Neural cell (in vitro differentiated cells): ENCODE measurements at regions not wholly inside any gene's neighbourhood (a gene's known extent, or its start where the extent isn't known, plus 50 kb on each side); places are given as distances from the start of the nearest gene placed in this dataset.

Experiments
- H2AFZ ChIP-seq: fragments of 200-600, 300-800 bp; sonication (generic), shearing (Covaris generic); 2 replicates; pipeline ENCODE4 v1.6.0; 2014; ENCODE audit warnings: low read depth, mild to moderate bottlenecking, antibody characterized with exemption, low read length, moderate library complexity
- H3F3A ChIP-seq: fragments of 200-600 bp; shearing (Covaris generic); 2 replicates; pipeline ENCODE4 v1.6.1; 2016; ENCODE audit warnings: mild to moderate bottlenecking, moderate library complexity, mixed read lengths, antibody characterized with exemption, low read length; ENCODE audit not compliant: insufficient read depth, poor library complexity, severe bottlenecking
- H3K27ac ChIP-seq: fragments of 200-600, 300-800 bp; sonication (generic), shearing (Covaris generic); 2 replicates; pipeline ENCODE4 v1.5.1; 2014; ENCODE audit warnings: mild to moderate bottlenecking, low read length, moderate library complexity
- H3K27me3 ChIP-seq: fragments of 300-800, 200-600 bp; sonication (generic), shearing (Covaris generic); 2 replicates; pipeline ENCODE4 v1.6.0; 2014; ENCODE audit warnings: mild to moderate bottlenecking, low read depth, low read length, moderate library complexity; ENCODE audit not compliant: insufficient read depth
- H3K36me3 ChIP-seq: fragments of 300-800, 200-600 bp; sonication (generic), shearing (Covaris generic); 2 replicates; pipeline ENCODE4 v1.5.1; 2014; ENCODE audit warnings: mild to moderate bottlenecking, antibody characterized with exemption, low read length, moderate library complexity; ENCODE audit not compliant: insufficient read depth
- H3K4me2 ChIP-seq: fragments of 300-800, 200-600 bp; sonication (generic), shearing (Covaris generic); 2 replicates; pipeline ENCODE4 v1.6.0; 2014; ENCODE audit warnings: mild to moderate bottlenecking, low read length
- H3K4me3 ChIP-seq: fragments of 300-800, 200-600 bp; sonication (generic), shearing (Covaris generic); 2 replicates; pipeline ENCODE4 v1.5.1; 2014; ENCODE audit warnings: mild to moderate bottlenecking, low read length, moderate library complexity
- H3K79me2 ChIP-seq: fragments of 200-600 bp; shearing (Covaris generic); replicated peaks from 2 replicates; pipeline ENCODE4 v1.6.0; 2014; ENCODE audit warnings: mild to moderate bottlenecking, low read length, moderate library complexity; ENCODE audit not compliant: insufficient read depth
- H3K9ac ChIP-seq: fragments of 300-800, 200-600 bp; sonication (generic), shearing (Covaris generic); 2 replicates; pipeline ENCODE4 v1.6.1; 2016; ENCODE audit warnings: mild to moderate bottlenecking, low read length, mixed read lengths
- H3K9me2 ChIP-seq: fragments of 200-600 bp; shearing (Covaris generic); 2 replicates; pipeline ENCODE4 v1.6.1; 2016; ENCODE audit warnings: mild to moderate bottlenecking, low read length, mixed read lengths; ENCODE audit not compliant: insufficient read depth
- H3K9me3 ChIP-seq: fragments of 200-600, 300-800 bp; sonication (generic), shearing (Covaris generic); 2 replicates; pipeline ENCODE4 v1.6.1; 2016; ENCODE audit warnings: mild to moderate bottlenecking, mixed run types, low read length, moderate library complexity, mixed read lengths
- H4K20me1 ChIP-seq: fragments of 200-600 bp; shearing (Covaris generic); 2 replicates; pipeline ENCODE4 v1.6.1; 2016; ENCODE audit warnings: mild to moderate bottlenecking, mixed run types; ENCODE audit not compliant: insufficient read depth
- EP300 ChIP-seq: fragments of 450-650 bp; conservative IDR thresholded peaks from 2 replicates; pipeline ENCODE4 v1.6.1; 2014; ENCODE audit warnings: antibody characterized with exemption, mild to moderate bottlenecking, moderate library complexity; ENCODE audit not compliant: poor library complexity, severe bottlenecking
- EZH2 ChIP-seq: fragments of 200-600, 300-800 bp; shearing (Covaris generic), sonication (generic); IDR thresholded peaks from 2 replicates; pipeline ENCODE4 v1.6.1; 2014; ENCODE audit warnings: antibody characterized with exemption, low read length, borderline replicate concordance, mild to moderate bottlenecking; ENCODE audit not compliant: insufficient read depth, poor library complexity, severe bottlenecking
- MXI1 ChIP-seq: fragments of 450-650 bp; conservative IDR thresholded peaks from 2 replicates; pipeline ENCODE4 v1.6.1; 2014; ENCODE audit warnings: antibody characterized with exemption, mild to moderate bottlenecking; ENCODE audit not compliant: poor library complexity, severe bottlenecking
- POLR2AphosphoS5 ChIP-seq: IDR thresholded peaks from 2 replicates; pipeline ENCODE4 v1.6.1; 2012
- RAD21 ChIP-seq: fragments of 450-650 bp; conservative IDR thresholded peaks from 2 replicates; pipeline ENCODE4 v1.6.1; 2014; ENCODE audit warnings: antibody characterized with exemption, mild to moderate bottlenecking, moderate library complexity
- SMC3 ChIP-seq: fragments of 450-650 bp; conservative IDR thresholded peaks from 2 replicates; pipeline ENCODE4 v1.6.1; 2014; ENCODE audit warnings: antibody characterized with exemption, mild to moderate bottlenecking, moderate library complexity; ENCODE audit not compliant: poor library complexity
- TAF1 ChIP-seq: IDR thresholded peaks from 2 replicates; pipeline ENCODE4 v1.6.1; 2012; ENCODE audit warnings: low read depth
- TF ChIP-seq, protein P1 (sequence below): fragments of 450-650 bp; IDR thresholded peaks from 2 replicates; pipeline ENCODE4 v1.5.1; 2014; ENCODE audit warnings: antibody characterized with exemption, mild to moderate bottlenecking, moderate library complexity; ENCODE audit not compliant: poor library complexity, severe bottlenecking
- TF ChIP-seq, protein P2 (sequence below): IDR thresholded peaks from 2 replicates; pipeline ENCODE4 v1.6.1; 2012; ENCODE audit warnings: borderline replicate concordance

DNA sequence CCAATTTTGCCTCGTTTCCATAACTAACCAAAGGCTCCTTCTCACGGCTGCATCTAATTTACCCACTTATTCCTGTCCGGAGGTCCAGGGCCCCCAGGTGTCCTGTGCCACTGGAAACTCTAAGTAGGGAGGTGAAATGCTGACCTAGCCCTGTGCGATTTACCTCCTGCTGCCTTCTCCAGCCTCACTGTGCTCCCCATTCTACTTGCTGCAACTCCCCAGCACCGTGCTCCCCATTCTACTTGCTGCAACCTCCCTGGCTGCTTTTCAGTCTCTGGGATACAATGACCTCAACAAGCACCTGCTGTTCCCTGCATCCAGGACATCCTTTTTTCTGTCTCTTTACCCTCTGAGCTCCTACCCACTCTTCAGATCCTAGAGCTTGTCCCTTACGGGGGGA lies 254.7 kb upstream of the PROK2 start:
- no peak for TF ChIP-seq MXI1
- TF ChIP-seq EZH2 = no peak
- TF ChIP-seq, protein P1, sequence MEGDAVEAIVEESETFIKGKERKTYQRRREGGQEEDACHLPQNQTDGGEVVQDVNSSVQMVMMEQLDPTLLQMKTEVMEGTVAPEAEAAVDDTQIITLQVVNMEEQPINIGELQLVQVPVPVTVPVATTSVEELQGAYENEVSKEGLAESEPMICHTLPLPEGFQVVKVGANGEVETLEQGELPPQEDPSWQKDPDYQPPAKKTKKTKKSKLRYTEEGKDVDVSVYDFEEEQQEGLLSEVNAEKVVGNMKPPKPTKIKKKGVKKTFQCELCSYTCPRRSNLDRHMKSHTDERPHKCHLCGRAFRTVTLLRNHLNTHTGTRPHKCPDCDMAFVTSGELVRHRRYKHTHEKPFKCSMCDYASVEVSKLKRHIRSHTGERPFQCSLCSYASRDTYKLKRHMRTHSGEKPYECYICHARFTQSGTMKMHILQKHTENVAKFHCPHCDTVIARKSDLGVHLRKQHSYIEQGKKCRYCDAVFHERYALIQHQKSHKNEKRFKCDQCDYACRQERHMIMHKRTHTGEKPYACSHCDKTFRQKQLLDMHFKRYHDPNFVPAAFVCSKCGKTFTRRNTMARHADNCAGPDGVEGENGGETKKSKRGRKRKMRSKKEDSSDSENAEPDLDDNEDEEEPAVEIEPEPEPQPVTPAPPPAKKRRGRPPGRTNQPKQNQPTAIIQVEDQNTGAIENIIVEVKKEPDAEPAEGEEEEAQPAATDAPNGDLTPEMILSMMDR = no peak
- TF ChIP-seq, protein P2, sequence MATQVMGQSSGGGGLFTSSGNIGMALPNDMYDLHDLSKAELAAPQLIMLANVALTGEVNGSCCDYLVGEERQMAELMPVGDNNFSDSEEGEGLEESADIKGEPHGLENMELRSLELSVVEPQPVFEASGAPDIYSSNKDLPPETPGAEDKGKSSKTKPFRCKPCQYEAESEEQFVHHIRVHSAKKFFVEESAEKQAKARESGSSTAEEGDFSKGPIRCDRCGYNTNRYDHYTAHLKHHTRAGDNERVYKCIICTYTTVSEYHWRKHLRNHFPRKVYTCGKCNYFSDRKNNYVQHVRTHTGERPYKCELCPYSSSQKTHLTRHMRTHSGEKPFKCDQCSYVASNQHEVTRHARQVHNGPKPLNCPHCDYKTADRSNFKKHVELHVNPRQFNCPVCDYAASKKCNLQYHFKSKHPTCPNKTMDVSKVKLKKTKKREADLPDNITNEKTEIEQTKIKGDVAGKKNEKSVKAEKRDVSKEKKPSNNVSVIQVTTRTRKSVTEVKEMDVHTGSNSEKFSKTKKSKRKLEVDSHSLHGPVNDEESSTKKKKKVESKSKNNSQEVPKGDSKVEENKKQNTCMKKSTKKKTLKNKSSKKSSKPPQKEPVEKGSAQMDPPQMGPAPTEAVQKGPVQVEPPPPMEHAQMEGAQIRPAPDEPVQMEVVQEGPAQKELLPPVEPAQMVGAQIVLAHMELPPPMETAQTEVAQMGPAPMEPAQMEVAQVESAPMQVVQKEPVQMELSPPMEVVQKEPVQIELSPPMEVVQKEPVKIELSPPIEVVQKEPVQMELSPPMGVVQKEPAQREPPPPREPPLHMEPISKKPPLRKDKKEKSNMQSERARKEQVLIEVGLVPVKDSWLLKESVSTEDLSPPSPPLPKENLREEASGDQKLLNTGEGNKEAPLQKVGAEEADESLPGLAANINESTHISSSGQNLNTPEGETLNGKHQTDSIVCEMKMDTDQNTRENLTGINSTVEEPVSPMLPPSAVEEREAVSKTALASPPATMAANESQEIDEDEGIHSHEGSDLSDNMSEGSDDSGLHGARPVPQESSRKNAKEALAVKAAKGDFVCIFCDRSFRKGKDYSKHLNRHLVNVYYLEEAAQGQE = no peak
- no peak for TF ChIP-seq POLR2AphosphoS5
- TF ChIP-seq SMC3 = no peak
- no peak for TF ChIP-seq EP300
- TF ChIP-seq RAD21 = no peak
- no peak for TF ChIP-seq TAF1
- Histone ChIP-seq H3F3A (no peaks in the 10 kb centered on the region), H3K27me3 (no peaks in the 10 kb centered on the region), H3K9me2 (no peaks in the 10 kb centered on the region), H3K9me3 (no peaks in the 10 kb centered on the region), H3K79me2 (no peaks in the 10 kb centered on the region), H4K20me1 (no peaks in the 10 kb centered on the region), H3K4me3 (no peak overlapping the region), H3K27ac (no peak overlapping the region), H3K4me2 (no peak overlapping the region), H3K36me3 (no peaks in the 10 kb centered on the region), H3K9ac (no peak overlapping the region), H2AFZ (no peak overlapping the region)

DNA sequence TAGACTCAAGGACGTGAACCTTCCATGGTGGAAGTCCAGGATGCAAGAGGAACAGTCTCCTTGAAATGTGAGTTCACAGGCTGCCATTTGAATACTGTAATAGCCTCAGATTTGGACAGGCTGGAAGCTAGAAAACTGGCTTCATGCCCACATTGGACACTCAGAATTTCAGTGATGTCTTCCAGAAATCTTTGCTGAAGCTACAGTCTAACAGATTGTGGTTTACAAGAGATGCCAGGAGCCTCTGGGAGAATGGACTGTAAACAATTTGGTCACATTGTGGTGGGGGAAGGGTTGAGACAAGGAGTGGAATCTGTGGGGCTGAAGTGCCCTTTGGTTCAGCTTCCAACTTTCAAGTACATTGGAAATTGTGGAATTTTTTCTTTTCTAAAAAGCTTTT lies 252.0 kb upstream of the PROK2 start:
- H3K9me2 ChIP-seq = no peaks in the 10 kb centered on the region
- H3K9ac ChIP-seq = no peak overlapping the region
- no peak overlapping the region for H3K27ac ChIP-seq
- TF ChIP-seq, protein P2 = no peak
- TF ChIP-seq SMC3 (no peak), TAF1 (no peak), POLR2AphosphoS5 (no peak), MXI1 (no peak)
- no peaks in the 10 kb centered on the region for H3F3A ChIP-seq
- H3K27me3 ChIP-seq = no peaks in the 10 kb centered on the region
- no peaks in the 10 kb centered on the region for H3K36me3 ChIP-seq
- H3K79me2 ChIP-seq = no peaks in the 10 kb centered on the region
- no peaks in the 10 kb centered on the region for H3K9me3 ChIP-seq
- H3K4me3 ChIP-seq = no peak overlapping the region
- no peak overlapping the region for H3K4me2 ChIP-seq
- H4K20me1 ChIP-seq = no peaks in the 10 kb centered on the region
- H2AFZ ChIP-seq = no peak overlapping the region
